DND-41 (cell line): ENCODE measurements at regions not wholly inside any gene's neighbourhood (a gene's known extent, or its start where the extent isn't known, plus 50 kb on each side); places are given as distances from the start of the nearest gene placed in this dataset.

Source experiments
- ATAC-seq: fragments of 200-7000 bp; cut with Tn5 transposase; 3 replicates; pipeline ENCODE4 v1.9.1; 2021; ENCODE audit warnings: low read depth; ENCODE audit not compliant: insufficient read depth
- DNase-seq: peaks from one replicate; pipeline ENCODE4 v3.0.0-alpha.2; 2020
- H2AFZ ChIP-seq: 2 replicates; pipeline ENCODE4 v1.6.0; 2012; ENCODE audit warnings: low read depth, low read length
- H3K27ac ChIP-seq: 2 replicates; pipeline ENCODE4 v1.5.1; 2012; ENCODE audit warnings: low read length, inconsistent platforms
- H3K27me3 ChIP-seq: fragments of 200-600 bp; sonication (generic); 2 replicates; pipeline ENCODE4 v1.6.0; 2012; ENCODE audit warnings: low read length, mild to moderate bottlenecking, inconsistent platforms; ENCODE audit not compliant: insufficient read depth, poor library complexity
- H3K36me3 ChIP-seq: 2 replicates; pipeline ENCODE4 v1.5.1; 2012; ENCODE audit warnings: low read length, inconsistent platforms; ENCODE audit not compliant: insufficient read depth
- H3K4me1 ChIP-seq: 2 replicates; pipeline ENCODE4 v1.5.1; 2012; ENCODE audit warnings: mild to moderate bottlenecking, low read length; ENCODE audit not compliant: insufficient read depth
- H3K4me2 ChIP-seq: 2 replicates; pipeline ENCODE4 v1.6.0; 2012; ENCODE audit warnings: mild to moderate bottlenecking, moderate library complexity, low read length, inconsistent platforms; ENCODE audit not compliant: insufficient read depth
- H3K4me3 ChIP-seq, 2 experiments: fragments of 200-600 bp in 1 of 2; shearing (Covaris generic) in 1 of 2; 2 replicates each; pipeline ENCODE4 v1.5.1; 2012 to 2016; ENCODE audit warnings: inconsistent platforms in 2 of 2, low read length in 2 of 2, mild to moderate bottlenecking in 2 of 2, low read depth in 1 of 2, moderate library complexity in 1 of 2
- H3K79me2 ChIP-seq: 2 replicates; pipeline ENCODE4 v1.6.0; 2012; ENCODE audit warnings: low read length, inconsistent platforms; ENCODE audit not compliant: insufficient read depth
- H3K9ac ChIP-seq: 2 replicates; pipeline ENCODE4 v1.6.0; 2012; ENCODE audit warnings: low read depth, mild to moderate bottlenecking, inconsistent platforms, low read length, moderate library complexity
- H3K9me3 ChIP-seq: 2 replicates; pipeline ENCODE4 v1.5.1; 2012; ENCODE audit warnings: low read length, moderate library complexity, mild to moderate bottlenecking, inconsistent platforms; ENCODE audit not compliant: insufficient read depth, severe bottlenecking
- H4K20me1 ChIP-seq: 2 replicates; pipeline ENCODE4 v1.6.0; 2012; ENCODE audit warnings: low read length; ENCODE audit not compliant: insufficient read depth
- CTCF ChIP-seq: IDR thresholded peaks from 2 replicates; pipeline ENCODE4 v1.5.1; 2012; ENCODE audit warnings: borderline replicate concordance, low read length, moderate library complexity, mild to moderate bottlenecking; ENCODE audit not compliant: poor library complexity, severe bottlenecking; ENCODE audit errors: extremely low read depth
- EZH2 ChIP-seq: IDR thresholded peaks from 3 replicates; pipeline ENCODE4 v1.6.1; 2012; ENCODE audit warnings: borderline replicate concordance, low read depth, mild to moderate bottlenecking, moderate library complexity, low read length, inconsistent platforms; ENCODE audit not compliant: severe bottlenecking

- no peak overlapping the region for H3K4me3 ChIP-seq
- DNase-seq (no peak), ATAC-seq (no peak)
- no peak for TF ChIP-seq EZH2
- no peak for TF ChIP-seq CTCF
- no peaks in the 10 kb centered on the region for H3K9me3 ChIP-seq
- no peak overlapping the region for H3K27ac ChIP-seq
- H3K27me3 ChIP-seq: no peaks in the 10 kb centered on the region
- H3K4me2 ChIP-seq: no peak overlapping the region
- no peaks in the 10 kb centered on the region for H4K20me1 ChIP-seq
- no peak overlapping the region for H2AFZ ChIP-seq
- H3K79me2 ChIP-seq: no peaks in the 10 kb centered on the region
- H3K9ac ChIP-seq: no peak overlapping the region
- no peaks in the 10 kb centered on the region for H3K4me1 ChIP-seq
- H3K36me3 ChIP-seq: no peaks in the 10 kb centered on the region
Measured at GRCh38 chr4:152000518-152000917, 239.7 kb upstream of the GATB start.

GRCh38 chr4:151998723-151999122, 237.9 kb upstream of the GATB start:
- peaks cover 3% of the 10 kb centered on the region for H3K4me1 ChIP-seq
- H3K79me2 ChIP-seq: no peaks in the 10 kb centered on the region
- ATAC-seq (no peak), DNase-seq (no peak)
- H4K20me1 ChIP-seq: no peaks in the 10 kb centered on the region
- H3K27ac ChIP-seq: no peak overlapping the region
- no peak overlapping the region for H3K4me3 ChIP-seq
- H3K4me2 ChIP-seq: no peak overlapping the region
- TF ChIP-seq CTCF (no peak), EZH2 (no peak)
- H3K27me3 ChIP-seq: no peaks in the 10 kb centered on the region
- no peak overlapping the region for H3K9ac ChIP-seq
- H2AFZ ChIP-seq: no peak overlapping the region
- H3K9me3 ChIP-seq: no peaks in the 10 kb centered on the region
- no peaks in the 10 kb centered on the region for H3K36me3 ChIP-seq

GRCh38 chr4:151997461-151997860, 236.7 kb upstream of the GATB start:
- Histone ChIP-seq H4K20me1 (no peaks in the 10 kb centered on the region), H3K9ac (no peak overlapping the region), H3K27me3 (no peaks in the 10 kb centered on the region), H3K4me3 (no peak overlapping the region), H2AFZ (no peak overlapping the region), H3K27ac (no peak overlapping the region), H3K9me3 (no peaks in the 10 kb centered on the region), H3K4me1 (peaks cover 13% of the 10 kb centered on the region), H3K79me2 (no peaks in the 10 kb centered on the region), H3K36me3 (no peaks in the 10 kb centered on the region), H3K4me2 (no peak overlapping the region)
- DNase-seq (no peak), ATAC-seq (no peak)
- TF ChIP-seq EZH2: no peak

- ATAC-seq (no peak), DNase-seq (no peak)
- Histone ChIP-seq H3K9ac (no peak overlapping the region), H3K79me2 (no peaks in the 10 kb centered on the region), H4K20me1 (no peaks in the 10 kb centered on the region), H3K27me3 (no peaks in the 10 kb centered on the region), H2AFZ (no peak overlapping the region), H3K4me1 (peaks cover 38% of the 10 kb centered on the region), H3K9me3 (no peaks in the 10 kb centered on the region), H3K4me2 (no peak overlapping the region), H3K27ac (no peak overlapping the region), H3K36me3 (no peaks in the 10 kb centered on the region), H3K4me3 (no peak overlapping the region)
- no peak for TF ChIP-seq CTCF
- no peak for TF ChIP-seq EZH2
Measured at GRCh38 chr4:151994429-151994828, 233.6 kb upstream of the GATB start.
